ENCODE measurements at regions not wholly inside any gene's neighbourhood (a gene's known extent, or its start where the extent isn't known, plus 50 kb on each side); places are given as distances from the start of the nearest gene placed in this dataset.

DNA sequence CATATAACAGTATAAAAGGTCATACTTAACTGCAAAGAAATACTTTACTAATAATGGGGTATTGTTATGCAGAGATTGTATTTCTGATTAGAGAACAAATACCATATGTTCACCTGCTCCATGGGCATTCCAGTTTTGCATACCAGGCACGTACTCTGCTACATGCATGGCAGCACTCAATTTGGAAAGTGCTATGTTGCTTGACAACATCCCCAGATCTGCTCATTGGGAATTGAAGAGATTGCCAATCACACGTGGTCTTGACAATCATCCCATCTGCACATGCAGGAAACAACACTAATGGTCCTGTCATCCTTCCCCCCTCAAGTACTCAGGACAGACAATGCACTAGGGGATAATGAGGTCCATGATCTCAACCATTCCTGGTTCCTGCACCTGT lies 63.4 kb upstream of the PDE4B start:
- no peak for TF ChIP-seq CTCF (IDR thresholded peaks at IDR 0.05; ENCODE audit: insufficient read depth, low read depth, low read length)
- no peak for TF ChIP-seq EZH2 (IDR thresholded peaks at IDR 0.05; ENCODE audit: insufficient read depth, low read length)

Measured in astrocyte (in vitro differentiated cells and primary cell).